Gastroesophageal sphincter (tissue), 3 donors: ENCODE measurements at regions not wholly inside any gene's neighbourhood (a gene's known extent, or its start where the extent isn't known, plus 50 kb on each side); places are given as distances from the start of the nearest gene placed in this dataset.

Experiments used
- CTCF ChIP-seq, 4 experiments: fragments of 200-600 bp in 2 of 4; fragments of 450-650 bp in 2 of 4; sonication (generic) in 1 of 4; IDR thresholded peaks; one replicate each; pipeline ENCODE4 v1.5.1; 2017 to 2019; ENCODE audit warnings: antibody characterized with exemption in 4 of 4, mild to moderate bottlenecking in 2 of 4, moderate library complexity in 2 of 4
- EP300 ChIP-seq: sonication (generic); formaldehyde crosslinking; IDR thresholded peaks from one replicate; pipeline ENCODE4 v1.6.1; 2017; ENCODE audit warnings: antibody characterized with exemption, mild to moderate bottlenecking
- POLR2A ChIP-seq, 2 donors: fragments of 450-650 bp; IDR thresholded peaks; one replicate each; pipeline ENCODE4 v1.6.1; 2017; ENCODE audit warnings: antibody characterized with exemption in 2 of 2, mild to moderate bottlenecking in 2 of 2, moderate library complexity in 1 of 2
- POLR2AphosphoS5 ChIP-seq: sonication (generic); formaldehyde crosslinking; IDR thresholded peaks from one replicate; pipeline ENCODE4 v1.6.1; 2017; ENCODE audit warnings: antibody characterized with exemption

- no peak for TF ChIP-seq POLR2A (IDR thresholded peaks at IDR 0.05)
- TF ChIP-seq CTCF (IDR thresholded peaks at IDR 0.05), result no peak
- no peak for TF ChIP-seq EP300
- TF ChIP-seq POLR2AphosphoS5, result no peak
These were observed 74.2 kb upstream of the LAPTM4A start for GRCh38 chr2:20125616-20126015.
